ENCODE measurements at regions not wholly inside any gene's neighbourhood (a gene's known extent, or its start where the extent isn't known, plus 50 kb on each side); places are given as distances from the start of the nearest gene placed in this dataset.
"Not testable (repeated sequence)": the region's sequence is repeated elsewhere in the genome, so short reads cannot be mapped to it uniquely, and the experiment has no call there.

- DNase-seq (ENCODE audit: low read depth), result no peak
Measured at GRCh38 chr11:19433791-19434190, 193.0 kb upstream of the E2F8 start.

- DNase-seq (ENCODE audit: low read depth), result no peak
Measured at GRCh38 chr11:19433367-19433766, 192.6 kb upstream of the E2F8 start.

GRCh38 chr11:19432370-19433061, 191.8 kb upstream of the E2F8 start:
- DNase-seq (ENCODE audit: low read depth), result peak; percentile 93

GRCh38 chr11:19430754-19431398, 190.1 kb upstream of the E2F8 start:
- DNase-seq (ENCODE audit: low read depth), result no peak

GRCh38 chr11:19430346-19430745, 189.6 kb upstream of the E2F8 start:
- no peak for DNase-seq (ENCODE audit: low read depth)

GRCh38 chr11:19429108-19429760, 188.5 kb upstream of the E2F8 start:
- no peak for DNase-seq (ENCODE audit: low read depth)

GRCh38 chr11:19428206-19429002, 187.7 kb upstream of the E2F8 start:
- no peak for DNase-seq (ENCODE audit: low read depth)

- no peak for DNase-seq (ENCODE audit: low read depth)
Measured at GRCh38 chr11:19426756-19427403, 186.1 kb upstream of the E2F8 start.

GRCh38 chr11:19426011-19426755, 185.4 kb upstream of the E2F8 start:
- no peak for DNase-seq (ENCODE audit: low read depth)

- no peak for DNase-seq (ENCODE audit: low read depth)
Measured at GRCh38 chr11:19422276-19422675, 181.5 kb upstream of the E2F8 start.

GRCh38 chr11:19420868-19421533, 180.3 kb upstream of the E2F8 start:
- no peak for DNase-seq (ENCODE audit: low read depth)

GRCh38 chr11:19419808-19420207, 179.1 kb upstream of the E2F8 start:
- DNase-seq (ENCODE audit: low read depth), result no peak

- peak; percentile 64 for DNase-seq (ENCODE audit: low read depth)
Measured at GRCh38 chr11:19419021-19419750, 178.4 kb upstream of the E2F8 start.

GRCh38 chr11:19418221-19418620, 177.5 kb upstream of the E2F8 start:
- no peak for DNase-seq (ENCODE audit: low read depth)

GRCh38 chr11:19412070-19412469, 171.3 kb upstream of the E2F8 start:
- not testable (repeated sequence) for DNase-seq (ENCODE audit: low read depth)

- DNase-seq (ENCODE audit: low read depth), result no peak
Measured at GRCh38 chr11:19410032-19410431, 169.3 kb upstream of the E2F8 start.

- DNase-seq (ENCODE audit: low read depth), result no peak
Measured at GRCh38 chr11:19409307-19409706, 168.6 kb upstream of the E2F8 start.

- DNase-seq (ENCODE audit: low read depth), result no peak
Measured at GRCh38 chr11:19407677-19408270, 167.0 kb upstream of the E2F8 start.

GRCh38 chr11:19405966-19406365, 165.2 kb upstream of the E2F8 start:
- no peak for DNase-seq (ENCODE audit: low read depth)
